ENCODE measurements at regions not wholly inside any gene's neighbourhood (a gene's known extent, or its start where the extent isn't known, plus 50 kb on each side); places are given as distances from the start of the nearest gene placed in this dataset.

DNA sequence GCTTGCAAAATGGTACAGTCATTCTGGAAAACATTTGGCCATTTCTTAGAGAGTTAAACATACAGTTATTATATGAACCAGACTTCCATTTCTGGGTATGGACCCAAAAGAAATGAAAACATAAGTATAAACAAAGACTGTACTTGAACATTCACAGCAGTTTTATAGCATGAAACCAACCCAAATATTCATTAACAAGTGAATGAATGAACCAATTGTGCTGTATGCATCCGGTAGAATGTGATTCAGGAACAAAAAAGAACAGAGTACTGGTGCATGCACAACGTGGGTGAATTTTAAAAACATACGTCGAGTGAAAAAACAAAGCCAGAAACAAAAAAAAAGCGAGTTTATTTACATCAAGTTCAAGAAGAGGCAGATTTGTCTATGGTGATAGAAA is 1085.8 kb upstream of the AUTS2 start:
- TF ChIP-seq, protein P1, sequence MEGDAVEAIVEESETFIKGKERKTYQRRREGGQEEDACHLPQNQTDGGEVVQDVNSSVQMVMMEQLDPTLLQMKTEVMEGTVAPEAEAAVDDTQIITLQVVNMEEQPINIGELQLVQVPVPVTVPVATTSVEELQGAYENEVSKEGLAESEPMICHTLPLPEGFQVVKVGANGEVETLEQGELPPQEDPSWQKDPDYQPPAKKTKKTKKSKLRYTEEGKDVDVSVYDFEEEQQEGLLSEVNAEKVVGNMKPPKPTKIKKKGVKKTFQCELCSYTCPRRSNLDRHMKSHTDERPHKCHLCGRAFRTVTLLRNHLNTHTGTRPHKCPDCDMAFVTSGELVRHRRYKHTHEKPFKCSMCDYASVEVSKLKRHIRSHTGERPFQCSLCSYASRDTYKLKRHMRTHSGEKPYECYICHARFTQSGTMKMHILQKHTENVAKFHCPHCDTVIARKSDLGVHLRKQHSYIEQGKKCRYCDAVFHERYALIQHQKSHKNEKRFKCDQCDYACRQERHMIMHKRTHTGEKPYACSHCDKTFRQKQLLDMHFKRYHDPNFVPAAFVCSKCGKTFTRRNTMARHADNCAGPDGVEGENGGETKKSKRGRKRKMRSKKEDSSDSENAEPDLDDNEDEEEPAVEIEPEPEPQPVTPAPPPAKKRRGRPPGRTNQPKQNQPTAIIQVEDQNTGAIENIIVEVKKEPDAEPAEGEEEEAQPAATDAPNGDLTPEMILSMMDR (IDR thresholded peaks at IDR 0.05; ENCODE audit: insufficient read depth, low read depth, low read length), result no peak
- TF ChIP-seq EZH2 (IDR thresholded peaks at IDR 0.05; ENCODE audit: insufficient read depth, low read length), result no peak

Measured in astrocyte (in vitro differentiated cells and primary cell).